ENCODE measurements at regions not wholly inside any gene's neighbourhood (a gene's known extent, or its start where the extent isn't known, plus 50 kb on each side); places are given as distances from the start of the nearest gene placed in this dataset.
"Not testable (repeated sequence)": the region's sequence is repeated elsewhere in the genome, so short reads cannot be mapped to it uniquely, and the experiment has no call there.

DNA sequence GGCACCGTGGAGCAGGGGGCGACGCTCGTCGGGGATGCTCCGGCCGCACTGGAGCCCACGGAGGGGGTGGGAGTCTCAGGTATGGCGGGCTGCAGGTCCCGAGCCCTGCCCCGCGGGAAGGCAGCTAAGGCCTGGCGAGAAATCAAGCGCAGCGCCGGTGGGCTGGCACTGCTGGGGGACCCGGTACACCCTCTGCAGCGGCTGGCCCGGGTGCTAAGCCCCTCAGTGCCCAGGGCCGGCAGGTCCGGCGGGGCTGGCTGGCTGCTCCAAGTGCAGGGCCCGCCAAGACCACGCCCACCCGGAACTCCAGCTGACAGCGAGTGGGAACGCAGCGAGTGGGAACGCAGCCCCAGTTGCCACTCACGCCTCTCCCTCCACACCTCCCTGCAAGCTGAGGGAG lies 676.4 kb downstream of the SI start:
- ChIA-PET CTCF (no interaction called here), POLR2A (no interaction called here)

GRCh38 chr3:164401440-164401839 lies 676.9 kb downstream of the SI start:
- H3K27me3 ChIP-seq (replicated peaks in 1 of 4; ENCODE audit: control extremely low read depth in 1 of 4, control insufficient read depth in 3 of 4, insufficient read depth in 4 of 4, low read length in 3 of 4); H3K4me1 Mint-ChIP-seq; H4K20me1 ChIP-seq (ENCODE audit: control insufficient read depth, insufficient read depth, low read length, poor library complexity, severe bottlenecking); H3K4me2 ChIP-seq (replicated peaks; ENCODE audit: low read depth, low read length, poor library complexity, severe bottlenecking); H3K27ac ChIP-seq (ENCODE audit: low read length in 2 of 2); H3K9me3 ChIP-seq (ENCODE audit: control extremely low read depth in 1 of 3, control insufficient read depth in 2 of 3, insufficient read depth in 1 of 3, low read length in 2 of 3); H3K9me3 Mint-ChIP-seq (ENCODE audit: insufficient read depth); H3K4me3 ChIP-seq (ENCODE audit: control extremely low read depth in 1 of 5, extremely low read depth in 1 of 5, insufficient read depth in 1 of 5, low read depth in 2 of 5, low read length in 4 of 5); ATAC-seq (ENCODE audit: low read depth); H3K36me3 ChIP-seq (replicated peaks in 1 of 2; ENCODE audit: control extremely low read depth in 1 of 2, control insufficient read depth in 1 of 2, extremely low read depth in 1 of 2, insufficient read depth in 2 of 2, low read length in 1 of 2); DNase-seq; H3K4me1 ChIP-seq (ENCODE audit: control insufficient read depth in 2 of 2, insufficient read depth in 2 of 2, low read length in 2 of 2); H3K4me3 Mint-ChIP-seq; H3K9ac ChIP-seq (ENCODE audit: low read length); H3K27me3 Mint-ChIP-seq; H3K27ac Mint-ChIP-seq; H3K79me2 ChIP-seq (ENCODE audit: control insufficient read depth, insufficient read depth, low read length); POLR2A ChIA-PET; H2AFZ ChIP-seq (ENCODE audit: insufficient read depth, low read depth, low read length, poor library complexity, severe bottlenecking); CTCF ChIA-PET; intact Hi-C loops (cut with micrococcal nuclease): not testable (repeated sequence)
- WGBS (ENCODE audit: insufficient coverage): 73% methylated on average over 3 of the region's 7 CpGs

More for the DNA sequence above, 676.4 kb downstream of the SI start:
- no peaks in the 10 kb centered on the region for H3K79me2 ChIP-seq (ENCODE audit: control insufficient read depth, insufficient read depth, low read length)
- no peaks in the 10 kb centered on the region for H3K36me3 ChIP-seq (replicated peaks in 1 of 2; ENCODE audit: control extremely low read depth in 1 of 2, control insufficient read depth in 1 of 2, extremely low read depth in 1 of 2, insufficient read depth in 2 of 2, low read length in 1 of 2)
- TF ChIP-seq EZH2 (IDR thresholded peaks at IDR 0.05; ENCODE audit: borderline replicate concordance, insufficient read depth, low read depth, low read length, poor library complexity, severe bottlenecking) (no peak), CTCF (IDR thresholded peaks at IDR 0.05) (no peak)
- H3K9me3 ChIP-seq (ENCODE audit: control extremely low read depth in 1 of 3, control insufficient read depth in 2 of 3, insufficient read depth in 1 of 3, low read length in 2 of 3): peaks cover 0 to 5% (median 0%) of the 10 kb centered on the region in 3 donors
- no peak overlapping the region for H2AFZ ChIP-seq (ENCODE audit: insufficient read depth, low read depth, low read length, poor library complexity, severe bottlenecking)
- no peak overlapping the region for H3K27ac ChIP-seq (ENCODE audit: low read length in 2 of 2)
- no peaks in the 10 kb centered on the region for H3K4me1 ChIP-seq (ENCODE audit: control insufficient read depth in 2 of 2, insufficient read depth in 2 of 2, low read length in 2 of 2)
- no peak overlapping the region for H3K4me2 ChIP-seq (replicated peaks; ENCODE audit: low read depth, low read length, poor library complexity, severe bottlenecking)
- no peak for ATAC-seq (ENCODE audit: low read depth)
- H3K4me3 ChIP-seq (ENCODE audit: control extremely low read depth in 1 of 5, extremely low read depth in 1 of 5, insufficient read depth in 1 of 5, low read depth in 2 of 5, low read length in 4 of 5): no peak overlapping the region
- H4K20me1 ChIP-seq (ENCODE audit: control insufficient read depth, insufficient read depth, low read length, poor library complexity, severe bottlenecking): no peaks in the 10 kb centered on the region
- no peak overlapping the region for H3K27ac Mint-ChIP-seq
- no peaks in the 10 kb centered on the region for H3K27me3 ChIP-seq (replicated peaks in 1 of 4; ENCODE audit: control extremely low read depth in 1 of 4, control insufficient read depth in 3 of 4, insufficient read depth in 4 of 4, low read length in 3 of 4)
- no peaks in the 10 kb centered on the region for H3K4me1 Mint-ChIP-seq
- H3K9me3 Mint-ChIP-seq (ENCODE audit: insufficient read depth): peaks cover 2% of the 10 kb centered on the region
- intact Hi-C loops (cut with micrococcal nuclease): no loop called here
- H3K9ac ChIP-seq (ENCODE audit: low read length): no peak overlapping the region
- no peak for DNase-seq
- H3K4me3 Mint-ChIP-seq: no peak overlapping the region
- WGBS (ENCODE audit: insufficient coverage): 88% methylated on average over 23 of the region's 30 CpGs
- H3K27me3 Mint-ChIP-seq: no peaks in the 10 kb centered on the region

All from B cell (primary cell).